CD14-positive monocyte (primary cell): ENCODE measurements at regions not wholly inside any gene's neighbourhood (a gene's known extent, or its start where the extent isn't known, plus 50 kb on each side); places are given as distances from the start of the nearest gene placed in this dataset.

Source experiments
- DNase-seq, 3 donors: peaks; one replicate each; pipeline ENCODE4 v3.0.0-alpha.2; 2011 to 2022
- H2AFZ ChIP-seq: 2 replicates; pipeline ENCODE4 v1.6.0; 2012; ENCODE audit warnings: mild to moderate bottlenecking, low read depth, low read length, inconsistent platforms; ENCODE audit not compliant: insufficient read depth, poor library complexity, severe bottlenecking
- H3K27ac ChIP-seq, 2 donors: 1 replicate in 1 of 2; 2 replicates in 1 of 2; pipeline ENCODE4 v1.5.1; 2012 to 2013; ENCODE audit warnings: low read length in 2 of 2, control low read depth in 1 of 2, inconsistent platforms in 1 of 2, low read depth in 1 of 2, mild to moderate bottlenecking in 1 of 2
- H3K27me3 ChIP-seq, 2 donors: one replicate each; pipeline versions ENCODE4 v1.6.0 to v1.6.1; 2011 to 2013; ENCODE audit warnings: low read length in 2 of 2; ENCODE audit not compliant: control insufficient read depth in 2 of 2, insufficient read depth in 2 of 2
- H3K36me3 ChIP-seq, 2 donors: replicated peaks in 1 of 2; 1 replicate in 1 of 2; 2 replicates in 1 of 2; pipeline versions ENCODE4 v1.5.1 to v1.6.1; 2012 to 2013; ENCODE audit warnings: low read length in 2 of 2, control low read depth in 1 of 2, inconsistent platforms in 1 of 2, mild to moderate bottlenecking in 1 of 2; ENCODE audit not compliant: insufficient read depth in 2 of 2, control insufficient read depth in 1 of 2
- H3K4me1 ChIP-seq, 2 donors: 1 replicate in 1 of 2; 2 replicates in 1 of 2; pipeline versions ENCODE4 v1.5.1 to v1.6.1; 2012 to 2013; ENCODE audit warnings: low read length in 2 of 2, control low read depth in 1 of 2, inconsistent platforms in 1 of 2, mild to moderate bottlenecking in 1 of 2, moderate library complexity in 1 of 2; ENCODE audit not compliant: insufficient read depth in 2 of 2, control insufficient read depth in 1 of 2
- H3K4me2 ChIP-seq: replicated peaks from 2 replicates; pipeline ENCODE3; 2012; ENCODE audit warnings: low read length, moderate library complexity, mild to moderate bottlenecking; ENCODE audit not compliant: poor library complexity, severe bottlenecking; ENCODE audit errors: extremely low read depth
- H3K4me3 ChIP-seq, 3 experiments: fragments of 200-600 bp in 1 of 3; sonication (generic) in 1 of 3; replicated peaks in 1 of 3; 1 replicate in 2 of 3; 2 replicates in 1 of 3; pipeline ENCODE4 v1.5.1; 2011 to 2013; ENCODE audit warnings: low read length in 3 of 3, mild to moderate bottlenecking in 3 of 3, control low read depth in 2 of 3, low read depth in 2 of 3, inconsistent platforms in 1 of 3, moderate library complexity in 1 of 3
- H3K79me2 ChIP-seq: 2 replicates; pipeline ENCODE4 v1.6.0; 2012; ENCODE audit warnings: mild to moderate bottlenecking, control low read depth, inconsistent platforms, low read length, moderate library complexity; ENCODE audit not compliant: insufficient read depth
- H3K9ac ChIP-seq: 2 replicates; pipeline ENCODE4 v1.6.0; 2017; ENCODE audit warnings: low read length, mild to moderate bottlenecking; ENCODE audit not compliant: insufficient read depth, poor library complexity, severe bottlenecking
- H3K9me3 ChIP-seq, 2 donors: replicated peaks in 1 of 2; 1 replicate in 1 of 2; 2 replicates in 1 of 2; pipeline versions ENCODE4 v1.5.1 to v1.6.1; 2012 to 2013; ENCODE audit warnings: low read length in 2 of 2, control low read depth in 1 of 2; ENCODE audit not compliant: control insufficient read depth in 1 of 2, insufficient read depth in 1 of 2
- H4K20me1 ChIP-seq: 2 replicates; pipeline ENCODE4 v1.6.0; 2012; ENCODE audit warnings: mild to moderate bottlenecking, low read length, control low read depth, moderate library complexity; ENCODE audit not compliant: insufficient read depth
- H3K27ac Mint-ChIP-seq, 7 donors: one replicate each; pipeline ENCODE4 v1.8.0; 2020; ENCODE audit warnings: mild to moderate bottlenecking in 7 of 7, mixed read lengths in 7 of 7, moderate library complexity in 6 of 7, inconsistent platforms in 2 of 7
- H3K27me3 Mint-ChIP-seq, 3 donors: one replicate each; pipeline ENCODE4 v1.8.0; 2021 to 2022; ENCODE audit warnings: low read depth in 3 of 3, mild to moderate bottlenecking in 3 of 3, mixed read lengths in 3 of 3, moderate library complexity in 3 of 3, inconsistent platforms in 1 of 3
- H3K36me3 Mint-ChIP-seq, 2 donors: one replicate each; pipeline ENCODE4 v1.8.0; 2020; ENCODE audit warnings: mixed read lengths in 2 of 2, inconsistent platforms in 1 of 2, mild to moderate bottlenecking in 1 of 2
- H3K4me1 Mint-ChIP-seq: one replicate; pipeline ENCODE4 v1.8.0; 2020; ENCODE audit warnings: mild to moderate bottlenecking, mixed read lengths
- H3K4me3 Mint-ChIP-seq, 2 donors: one replicate each; pipeline ENCODE4 v1.8.0; 2020; ENCODE audit warnings: mild to moderate bottlenecking in 2 of 2, mixed read lengths in 2 of 2, moderate library complexity in 1 of 2
- H3K9me3 Mint-ChIP-seq, 7 donors: one replicate each; pipeline ENCODE4 v1.8.0; 2020 to 2022; ENCODE audit warnings: mixed read lengths in 7 of 7, mild to moderate bottlenecking in 6 of 7, moderate library complexity in 6 of 7, inconsistent platforms in 2 of 7
- CTCF ChIP-seq: fragments of 200-600 bp; IDR thresholded peaks from one replicate; pipeline ENCODE4 v1.8.0; 2022; ENCODE audit warnings: antibody characterized with exemption, mild to moderate bottlenecking
- WGBS: methylation state at CpG from one replicate; pipeline ENCODE4 v1.1.5; 2013; ENCODE audit warnings: missing lambda C conversion rate; ENCODE audit not compliant: insufficient coverage; 5-methylcytosine and 5-hydroxymethylcytosine counted together
- intact Hi-C, 2 donors: fragments of 100-400 bp; cut with micrococcal nuclease; formaldehyde crosslinking; loops; one replicate each; pipeline versions ENCODE4 v1.15.0 to v1.15.1; 2023

DNA sequence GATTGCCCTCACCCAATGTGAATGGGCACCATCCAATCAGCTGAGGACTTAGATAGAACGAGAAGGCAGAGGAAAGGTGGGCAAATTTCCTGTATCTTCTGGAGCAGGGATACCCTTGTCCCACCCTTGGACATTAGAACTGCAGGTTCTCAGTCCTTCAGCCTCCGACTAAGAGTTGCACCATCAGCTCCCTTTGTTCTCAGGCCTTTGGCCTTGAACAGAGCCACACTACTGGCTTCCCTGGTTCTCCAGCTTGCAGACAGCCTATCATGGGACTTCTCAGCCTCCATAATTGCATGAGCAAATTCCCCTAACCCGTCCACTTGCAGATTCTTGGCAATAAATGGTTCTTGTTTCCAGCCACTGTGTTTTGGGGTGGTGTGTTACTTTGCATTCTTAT lies 102.4 kb downstream of the LSM3 start:
- peaks cover 0 to 2% (median 0%) of the 10 kb centered on the region in 7 donors for H3K9me3 Mint-ChIP-seq
- H3K27me3 Mint-ChIP-seq, result peaks cover 2 to 8% (median 8%) of the 10 kb centered on the region in 3 donors
- Histone ChIP-seq H3K27me3 (no peaks in the 10 kb centered on the region), H2AFZ (no peak overlapping the region), H3K9ac (no peak overlapping the region), H3K79me2 (no peaks in the 10 kb centered on the region), H3K27ac (no peak overlapping the region), H3K4me1 (no peaks in the 10 kb centered on the region), H3K4me3 (no peak overlapping the region), H3K4me2 (no peak overlapping the region), H4K20me1 (no peaks in the 10 kb centered on the region), H3K36me3 (no peaks in the 10 kb centered on the region), H3K9me3 (no peaks in the 10 kb centered on the region)
- H3K4me3 Mint-ChIP-seq, result no peak overlapping the region
- peaks cover 4% of the 10 kb centered on the region for H3K4me1 Mint-ChIP-seq
- no peak for TF ChIP-seq CTCF
- WGBS, result 79% methylated on average over 2 of the region's 3 CpGs
- no peaks in the 10 kb centered on the region for H3K36me3 Mint-ChIP-seq
- H3K27ac Mint-ChIP-seq, result peak overlapping the region in 1 of 7 donors; percentile 20
- DNase-seq, result no peak
- intact Hi-C loops, result no loop called here

DNA sequence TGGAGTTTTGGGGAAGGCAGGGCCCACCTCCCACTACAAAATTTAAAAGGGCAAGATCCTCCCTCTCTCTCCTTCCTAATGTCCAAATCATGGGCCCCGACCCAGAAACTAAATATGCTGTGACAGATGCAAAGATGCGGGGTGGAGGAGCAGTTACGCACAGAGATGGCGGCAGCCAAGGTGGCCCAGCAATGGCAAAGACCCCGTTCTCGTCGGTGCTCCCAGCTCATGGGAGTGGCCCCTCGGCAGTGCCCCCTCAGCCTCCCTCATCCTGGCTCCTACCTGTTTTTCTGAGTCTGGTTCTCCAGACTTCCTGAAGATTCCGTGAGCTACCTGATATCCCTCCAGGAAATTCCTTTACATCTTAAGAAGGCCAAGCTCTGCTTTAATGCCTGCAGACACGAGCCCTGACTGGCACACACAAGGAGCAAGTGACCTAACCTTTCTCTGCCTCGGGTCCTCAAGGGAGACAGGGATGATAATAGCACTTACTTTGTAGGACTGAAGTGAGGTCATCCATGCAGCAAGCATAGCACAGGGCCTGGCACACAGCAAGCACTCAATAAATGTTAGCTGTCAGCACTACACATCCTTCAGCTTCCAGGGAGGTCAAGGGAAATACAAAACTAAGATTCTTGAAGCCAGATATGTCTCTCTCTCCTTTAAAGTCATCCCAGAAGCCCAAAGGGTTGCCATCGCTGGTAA lies 103.5 kb downstream of the LSM3 start:
- no peak overlapping the region for H3K4me3 Mint-ChIP-seq
- intact Hi-C loops, result no loop called here
- 96% methylated on average over 11 of the region's 12 CpGs for WGBS

More for the DNA sequence above, 103.5 kb downstream of the LSM3 start:
- Histone ChIP-seq H3K27ac (no peak overlapping the region), H3K4me2 (no peak overlapping the region), H3K4me3 (no peak overlapping the region), H3K9me3 (no peaks in the 10 kb centered on the region), H3K4me1 (no peaks in the 10 kb centered on the region), H4K20me1 (no peaks in the 10 kb centered on the region), H3K27me3 (no peaks in the 10 kb centered on the region), H2AFZ (no peak overlapping the region), H3K79me2 (no peaks in the 10 kb centered on the region), H3K36me3 (no peaks in the 10 kb centered on the region), H3K9ac (no peak overlapping the region)
- peaks cover 0 to 2% (median 0%) of the 10 kb centered on the region in 7 donors for H3K9me3 Mint-ChIP-seq
- no peak for TF ChIP-seq CTCF
- H3K27me3 Mint-ChIP-seq, result peaks cover 0 to 7% (median 6%) of the 10 kb centered on the region in 3 donors
- H3K36me3 Mint-ChIP-seq, result no peaks in the 10 kb centered on the region
- DNase-seq, result no peak
- H3K4me1 Mint-ChIP-seq, result peaks cover 6% of the 10 kb centered on the region
- H3K27ac Mint-ChIP-seq, result no peak overlapping the region
